ENCODE measurements at regions not wholly inside any gene's neighbourhood (a gene's known extent, or its start where the extent isn't known, plus 50 kb on each side); places are given as distances from the start of the nearest gene placed in this dataset.

DNA sequence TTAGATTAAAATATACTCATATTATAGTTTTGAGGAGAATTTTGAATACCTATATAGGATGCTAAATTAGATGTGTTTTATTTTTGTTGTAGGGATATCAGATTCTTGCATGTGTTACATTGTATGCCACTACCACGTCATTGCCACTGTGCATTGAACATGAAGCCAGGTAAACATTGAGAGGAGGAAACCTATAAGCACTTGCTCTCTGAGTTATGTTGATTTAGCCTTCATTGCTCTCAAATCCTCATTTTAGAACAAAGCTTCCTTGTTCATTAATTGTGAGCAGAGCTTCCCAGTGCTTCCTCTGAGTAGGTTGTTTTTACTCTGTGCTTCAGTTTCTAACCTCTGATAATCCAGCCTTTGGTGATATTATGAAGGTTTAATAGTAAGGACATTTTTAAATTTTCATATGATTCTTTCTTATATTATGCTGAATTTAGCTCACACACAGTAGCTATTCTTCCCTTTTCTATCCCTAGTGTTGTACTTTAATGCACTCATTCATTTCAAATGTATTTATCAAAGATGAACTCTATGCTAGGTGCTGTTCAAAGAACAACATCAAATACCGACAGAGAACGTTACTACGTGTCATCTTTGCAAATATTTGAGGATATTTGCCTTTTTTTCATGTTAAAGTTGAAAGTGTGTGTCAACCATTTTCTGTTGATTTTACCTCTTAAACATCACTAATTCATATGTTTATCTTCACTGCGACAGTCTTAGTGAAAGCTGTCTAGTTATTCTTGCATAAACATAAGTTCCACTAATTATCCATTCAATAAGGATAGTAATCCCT, 1448.0 kb upstream of the MIR17HG start:
- ATAC-seq (no peak), DNase-seq (no peak)

DNA sequence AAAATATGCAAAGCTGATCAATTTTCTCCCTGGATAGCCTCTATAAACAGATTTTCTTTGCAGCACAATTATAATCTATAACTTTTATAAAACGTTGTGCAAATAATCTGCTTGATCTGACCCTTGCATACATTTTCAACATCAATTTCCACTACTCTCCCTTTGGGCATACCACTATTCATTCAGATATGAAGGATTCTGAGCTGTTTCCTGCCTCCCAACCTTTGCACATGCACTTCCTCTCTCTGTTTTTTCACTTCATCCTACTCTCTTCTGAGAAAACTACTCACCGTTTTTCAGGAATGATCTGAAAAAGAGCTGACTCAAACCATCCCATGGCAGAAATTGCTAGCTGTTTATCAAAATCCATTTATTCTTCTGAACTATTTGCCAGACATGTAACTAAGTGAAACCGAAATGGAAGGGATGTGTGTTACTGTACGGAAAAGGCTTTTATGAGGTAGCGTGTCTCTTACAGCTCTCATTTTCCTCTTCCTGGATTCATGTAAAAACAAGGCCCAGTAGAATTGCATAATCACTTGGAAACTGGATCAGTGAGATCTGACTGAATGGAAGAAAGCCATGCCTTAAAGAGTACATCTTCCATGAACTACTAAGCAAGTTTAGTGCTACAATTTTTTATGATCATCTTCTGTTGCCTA, 1447.3 kb upstream of the MIR17HG start:
- ATAC-seq (no peak), DNase-seq (no peak)

DNA sequence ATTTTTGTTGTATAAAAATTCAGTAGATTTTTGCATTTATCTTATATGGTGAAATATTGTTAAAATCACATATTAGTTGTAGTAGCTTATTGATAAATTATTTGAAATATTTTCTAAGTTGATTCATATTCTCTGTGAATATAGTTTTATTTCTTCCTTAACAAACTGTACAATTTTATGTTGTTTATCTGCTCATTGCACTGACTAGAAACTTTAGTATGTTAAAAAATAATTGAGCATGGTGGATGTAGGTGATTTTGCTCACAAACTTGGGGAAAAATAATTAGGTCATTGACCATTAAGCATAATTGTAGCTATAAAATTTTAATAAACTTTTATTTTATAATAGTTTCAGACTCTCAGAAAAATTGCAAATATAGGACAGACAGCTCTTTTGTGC, 1445.3 kb upstream of the MIR17HG start:
- ATAC-seq (no peak), DNase-seq (no peak)

DNA sequence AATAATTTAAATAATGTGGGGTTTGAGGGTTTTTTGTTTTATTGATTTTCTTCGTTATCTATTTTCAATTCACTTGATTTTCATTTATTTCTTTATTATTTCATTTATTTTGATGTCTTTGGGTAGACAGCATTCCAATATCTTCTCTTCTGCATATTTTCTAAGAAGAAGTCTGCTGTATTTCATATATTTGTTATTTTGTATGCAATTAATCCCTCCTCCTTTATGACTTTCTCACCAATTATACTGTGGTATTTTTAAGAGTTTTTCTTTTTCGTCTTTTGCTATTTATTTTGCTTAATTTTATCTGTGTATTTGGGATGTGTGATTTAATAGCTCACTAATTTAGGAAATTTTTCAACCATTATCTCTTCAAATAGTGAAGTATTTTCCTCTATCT, 1444.4 kb upstream of the MIR17HG start:
- ATAC-seq (no peak), DNase-seq (no peak)

DNA sequence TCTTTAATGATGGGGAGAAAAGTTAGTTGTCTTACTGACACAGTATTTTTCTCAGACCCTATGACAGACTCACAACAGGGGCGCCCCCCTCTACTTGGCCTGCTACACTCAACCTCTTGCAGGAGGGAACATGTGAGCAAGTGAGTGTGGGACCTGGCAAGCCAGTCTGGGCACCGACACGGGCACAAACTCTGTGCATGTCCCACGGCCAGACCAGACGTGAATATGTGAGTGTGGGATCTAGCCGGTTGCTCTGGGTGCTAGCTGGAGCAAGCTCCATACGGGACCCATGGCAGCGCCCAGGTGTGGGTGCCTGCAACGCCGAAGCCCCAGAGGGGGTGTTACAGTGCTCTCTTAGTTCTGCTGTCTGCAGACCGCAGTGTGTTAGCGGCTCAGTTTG, 1437.3 kb upstream of the MIR17HG start:
- ATAC-seq (peak; percentile 23), DNase-seq (no peak)

DNA sequence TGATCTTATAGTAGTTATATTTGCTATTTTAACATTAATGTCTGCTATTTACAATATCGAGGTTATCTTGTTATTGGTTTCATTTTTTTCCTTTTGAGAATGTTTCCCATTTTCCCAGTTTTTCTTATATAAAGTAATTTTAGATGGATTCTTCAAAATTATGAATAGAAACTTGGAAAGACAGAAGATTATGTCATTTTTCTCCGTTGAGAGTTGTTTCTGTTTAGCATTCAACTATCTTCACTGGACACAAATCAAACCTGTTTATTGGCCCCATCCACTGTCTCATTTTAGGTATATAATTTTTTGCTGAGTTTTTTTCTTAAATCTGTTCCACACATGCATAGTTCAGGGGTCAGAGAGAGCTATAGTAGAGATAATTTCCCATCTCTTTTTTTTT, 1430.9 kb upstream of the MIR17HG start:
- ATAC-seq, result no peak
- no peak for DNase-seq

DNA sequence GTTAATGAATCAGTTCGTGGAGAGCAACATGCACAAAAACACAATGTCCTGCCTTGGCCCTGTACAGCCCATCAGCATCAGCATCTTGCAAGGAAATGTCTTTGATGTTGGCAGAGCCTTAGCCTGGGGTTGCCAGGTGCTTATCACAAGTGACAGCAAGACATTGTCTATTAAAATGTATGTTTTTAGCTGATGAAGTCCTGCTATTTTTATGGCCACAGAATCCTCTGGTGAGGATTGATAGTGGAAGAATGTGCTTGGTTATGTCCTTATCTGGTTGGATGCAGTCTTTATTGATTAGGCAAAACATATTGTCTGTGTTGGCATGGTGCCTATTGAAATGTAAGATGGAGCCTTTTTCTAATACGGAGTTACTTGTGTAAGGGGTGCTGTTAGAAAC, 1427.0 kb upstream of the MIR17HG start:
- ATAC-seq (no peak), DNase-seq (no peak)

DNA sequence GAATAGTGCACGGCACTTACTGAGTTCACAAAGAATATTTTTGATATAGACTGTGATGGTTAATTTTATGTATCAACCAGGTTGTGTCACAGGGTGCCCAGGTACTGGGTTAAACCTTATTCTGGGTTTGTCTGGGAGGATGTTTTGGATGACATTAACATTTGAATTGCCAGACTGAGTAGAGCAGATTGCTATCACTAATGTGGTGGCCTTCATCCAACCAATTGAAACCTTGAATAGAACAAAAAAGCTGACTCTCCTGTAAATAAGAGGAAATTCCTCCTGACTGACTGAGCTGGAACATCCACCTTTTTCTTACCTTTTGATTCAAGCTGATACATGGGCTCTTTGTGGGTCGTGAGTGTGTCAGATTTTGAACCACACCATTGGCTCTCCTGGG, 1424.4 kb upstream of the MIR17HG start:
- DNase-seq (no peak), ATAC-seq (no peak)

DNA sequence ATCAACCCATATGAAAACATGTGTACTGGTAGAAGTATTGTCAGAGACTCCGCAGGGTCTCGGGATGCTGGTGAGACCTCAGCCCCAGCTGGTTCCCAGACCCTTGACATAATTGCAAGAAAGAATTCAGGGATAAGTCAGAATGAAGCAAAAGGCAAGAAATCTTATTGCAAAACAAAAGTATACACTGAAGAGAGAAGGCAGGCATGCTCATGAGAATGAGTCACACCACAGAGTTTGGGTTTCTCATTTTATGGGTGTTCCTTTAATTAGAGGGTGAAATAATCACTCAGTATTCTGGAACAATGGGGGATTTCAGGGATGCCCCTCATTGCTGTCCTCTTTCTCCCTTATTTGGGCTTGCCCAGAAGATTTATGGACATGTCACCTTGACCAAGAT, 1423.8 kb upstream of the MIR17HG start:
- ATAC-seq (no peak), DNase-seq (no peak)

DNA sequence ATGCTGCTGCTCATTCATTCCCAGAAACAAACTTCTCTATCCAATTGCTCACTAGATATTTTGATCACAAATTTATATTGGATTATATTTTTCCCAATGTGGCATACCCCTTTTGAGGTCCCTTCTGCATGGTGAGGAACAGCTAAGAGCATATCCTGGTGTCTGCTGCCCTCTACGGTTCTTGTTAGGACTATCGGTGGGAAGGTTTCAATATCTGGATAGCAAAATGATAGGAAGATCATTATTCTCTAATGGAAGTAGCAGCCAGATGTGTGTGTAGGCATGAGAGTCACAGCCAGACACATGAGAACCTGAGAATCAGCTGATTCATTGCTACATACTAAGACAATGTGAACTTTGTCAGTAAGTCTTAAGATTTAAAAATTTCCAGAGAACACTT, 1422.4 kb upstream of the MIR17HG start:
- no peak for ATAC-seq
- DNase-seq, result no peak

DNA sequence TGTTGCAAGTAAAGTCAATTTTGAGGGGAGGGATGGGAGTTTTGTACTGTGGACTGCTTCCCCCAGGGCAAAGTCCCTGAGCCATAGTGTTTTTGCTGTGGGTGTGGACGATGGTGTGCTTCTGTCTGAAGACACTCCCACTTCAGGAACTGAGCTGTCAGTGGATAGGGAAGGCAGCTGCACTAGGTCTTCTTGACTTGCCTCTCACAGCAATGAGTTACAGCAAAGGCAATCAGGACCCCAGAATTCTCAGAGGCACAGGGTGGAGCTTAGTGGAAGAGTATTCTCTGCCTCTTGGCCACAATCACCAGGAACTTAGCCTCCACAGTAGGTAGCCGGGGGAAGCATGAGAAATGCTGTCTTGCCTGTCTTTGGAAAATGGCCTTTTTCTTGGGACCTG, 1416.6 kb upstream of the MIR17HG start:
- ATAC-seq, result no peak
- no peak for DNase-seq

DNA sequence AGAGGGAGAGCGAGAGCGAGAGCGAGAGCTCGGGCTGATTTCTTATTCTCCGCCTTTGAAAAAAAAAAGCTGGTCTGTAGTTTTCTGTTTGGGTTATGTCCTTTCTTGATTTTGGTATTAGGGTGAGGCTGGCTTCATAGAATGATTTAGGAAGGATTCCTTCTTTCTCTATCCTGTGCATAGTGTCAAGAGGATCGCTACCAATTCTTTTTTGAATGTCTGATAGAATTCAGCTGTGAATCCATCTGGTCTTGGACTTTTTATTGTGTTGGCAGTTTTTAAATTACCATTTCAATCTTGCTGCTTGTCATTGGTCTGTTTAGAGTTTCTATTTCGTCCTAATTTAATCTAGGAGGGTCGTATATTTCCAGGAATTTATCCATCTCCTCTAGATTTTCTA, 1414.6 kb upstream of the MIR17HG start:
- ATAC-seq (no peak), DNase-seq (no peak)

DNA sequence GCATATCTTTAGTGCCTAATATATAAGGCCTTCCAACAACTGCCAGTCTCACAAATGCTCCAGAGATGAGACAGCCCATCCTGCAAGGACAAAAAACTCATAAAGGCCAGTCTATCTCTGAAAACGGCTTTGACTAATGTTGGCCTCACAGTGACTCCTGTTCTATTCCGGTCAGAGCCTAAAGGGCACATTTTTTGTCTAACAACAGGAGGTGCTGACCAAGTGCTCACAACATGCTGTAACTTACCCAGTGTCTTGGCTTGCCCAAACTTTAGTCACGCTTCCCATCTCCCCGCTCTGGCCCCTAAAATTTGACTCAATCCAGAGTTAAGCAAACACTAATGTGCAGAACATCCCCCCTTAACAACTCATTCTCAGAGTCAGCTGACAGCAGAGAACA, 1411.2 kb upstream of the MIR17HG start:
- no peak for ATAC-seq
- DNase-seq, result no peak

DNA sequence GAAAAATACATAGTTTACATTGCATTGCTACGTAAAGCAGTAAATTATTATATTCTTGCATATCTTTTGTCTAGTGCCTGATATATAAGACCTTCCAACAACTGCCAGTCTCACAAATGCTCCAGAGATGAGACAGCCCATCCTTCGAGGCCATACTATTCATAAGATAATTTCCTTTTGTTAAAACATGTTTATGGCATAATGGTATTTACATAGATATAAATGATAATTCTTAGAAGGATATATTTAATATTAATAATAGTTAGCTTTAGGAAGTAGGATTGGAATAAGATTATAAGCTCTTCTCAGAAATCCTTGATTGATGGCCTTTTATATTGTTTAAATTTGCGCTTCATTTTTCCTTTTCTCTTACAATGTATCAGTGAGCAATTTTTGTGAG, 1410.1 kb upstream of the MIR17HG start:
- DNase-seq (no peak), ATAC-seq (no peak)

DNA sequence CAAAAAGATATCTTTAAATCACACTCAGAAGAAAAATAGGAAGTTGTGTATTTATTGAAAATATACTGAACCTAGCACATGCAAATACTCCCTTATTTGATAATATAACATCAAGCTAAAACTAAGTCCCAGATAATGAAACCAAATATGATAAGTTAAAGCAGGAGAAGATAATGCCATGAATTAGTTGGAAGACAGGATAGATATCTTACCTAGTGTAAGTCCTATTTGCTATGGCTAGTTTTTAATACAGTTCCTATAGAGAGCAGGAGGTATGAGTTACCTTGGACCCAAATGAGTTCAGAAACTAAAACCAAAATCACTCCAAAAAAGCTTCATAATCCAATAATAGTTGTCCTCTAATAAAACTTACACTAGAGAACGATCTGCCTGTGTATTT, 1407.1 kb upstream of the MIR17HG start:
- no peak for DNase-seq

DNA sequence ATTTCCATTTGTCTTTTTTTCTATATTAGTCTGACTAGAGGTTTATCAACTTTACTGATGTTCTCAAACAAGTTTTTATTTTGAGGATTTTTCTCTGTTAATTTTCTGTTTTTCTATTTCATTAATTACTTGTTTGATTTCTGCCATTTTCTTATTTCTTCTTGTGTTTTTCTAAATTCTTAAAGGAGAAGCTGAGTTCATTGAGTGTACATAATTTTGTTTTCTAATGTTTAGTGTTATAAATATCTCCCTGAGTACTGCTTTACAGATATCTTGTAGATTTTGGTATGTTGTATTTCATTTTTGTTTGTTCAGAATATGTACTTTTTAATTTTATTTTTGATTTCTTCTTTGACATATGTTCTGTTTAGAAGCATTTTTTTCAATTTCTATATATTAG, 1404.3 kb upstream of the MIR17HG start:
- no peak for DNase-seq
- ATAC-seq, result no peak

More for the DNA sequence above, 1407.1 kb upstream of the MIR17HG start:
- no peak for ATAC-seq

DNA sequence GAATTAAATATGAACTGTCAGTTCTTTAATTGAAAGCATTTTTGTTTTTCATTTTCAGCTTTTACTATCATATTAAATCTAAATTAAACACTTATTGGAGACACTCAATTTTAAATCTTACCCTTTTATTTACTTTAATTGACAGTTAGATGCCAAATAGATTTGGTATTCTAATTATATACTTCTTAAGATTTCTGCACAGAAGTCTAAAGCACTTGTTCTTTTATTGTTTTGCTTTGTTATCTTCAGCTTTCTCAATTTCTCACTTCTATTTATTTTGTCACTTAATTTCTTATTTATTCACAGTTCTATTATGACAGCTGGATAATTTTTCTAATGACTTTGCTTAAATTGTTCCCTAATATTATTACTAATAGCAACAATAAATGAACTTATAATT, 1397.3 kb upstream of the MIR17HG start:
- ATAC-seq, result no peak
- no peak for DNase-seq

DNA sequence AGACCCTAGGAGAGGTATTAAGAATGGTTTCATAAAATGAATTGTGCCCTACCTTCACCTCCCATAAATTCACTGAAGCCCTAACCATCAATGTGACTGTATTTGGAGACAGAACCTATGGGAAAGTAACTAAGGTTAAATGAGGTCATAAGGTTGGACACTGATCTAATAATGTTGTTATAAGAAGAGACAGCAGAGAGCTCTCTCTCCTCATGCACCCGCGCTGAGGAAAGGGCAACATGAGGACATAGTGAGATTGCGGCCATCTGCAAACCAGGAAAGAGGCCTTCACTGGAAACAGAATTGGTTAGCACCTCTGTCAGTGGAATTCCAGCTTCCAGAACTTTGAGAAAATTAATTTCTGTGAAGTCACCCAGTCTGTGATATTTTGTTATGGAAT, 1396.1 kb upstream of the MIR17HG start:
- ATAC-seq, result no peak
- no peak for DNase-seq

DNA sequence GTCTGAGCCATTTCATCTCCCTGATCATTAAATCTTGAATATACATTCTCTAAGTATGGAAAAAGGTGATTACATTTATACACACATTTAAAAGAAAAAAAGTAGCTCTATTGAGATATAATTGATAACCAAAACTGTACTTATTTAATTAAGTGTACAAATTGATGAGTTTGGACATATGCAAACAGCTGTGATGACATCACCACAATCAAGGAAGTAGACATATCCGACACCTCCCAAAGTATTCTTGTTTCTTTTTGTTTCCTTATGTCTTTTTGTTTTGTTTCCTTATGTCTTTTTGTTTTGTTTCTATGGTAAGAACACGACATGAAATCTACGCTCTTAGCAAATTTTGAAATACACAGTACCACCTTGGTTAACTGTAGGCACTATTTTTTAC, 1393.9 kb upstream of the MIR17HG start:
- no peak for ATAC-seq

DNA sequence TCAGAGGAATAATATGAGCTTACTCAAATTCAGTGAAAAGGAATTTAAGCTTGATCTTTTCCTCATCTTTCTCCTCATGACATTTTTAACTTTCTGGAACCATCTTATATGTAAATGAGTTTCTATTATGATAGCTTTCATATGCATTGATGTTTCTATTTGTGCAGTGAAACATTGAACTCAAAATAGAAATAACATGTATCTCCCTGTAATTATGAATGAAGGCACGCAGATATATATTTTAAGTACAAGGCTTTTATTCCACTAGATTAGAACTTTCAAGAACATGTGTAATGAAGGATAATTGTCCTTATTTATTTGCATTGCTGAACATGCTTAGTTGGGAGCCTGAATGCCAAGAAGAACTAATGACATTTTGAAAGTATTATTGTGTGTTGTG, 1391.7 kb upstream of the MIR17HG start:
- DNase-seq (no peak), ATAC-seq (no peak)

More for the DNA sequence above, 1393.9 kb upstream of the MIR17HG start:
- no peak for DNase-seq

DNA sequence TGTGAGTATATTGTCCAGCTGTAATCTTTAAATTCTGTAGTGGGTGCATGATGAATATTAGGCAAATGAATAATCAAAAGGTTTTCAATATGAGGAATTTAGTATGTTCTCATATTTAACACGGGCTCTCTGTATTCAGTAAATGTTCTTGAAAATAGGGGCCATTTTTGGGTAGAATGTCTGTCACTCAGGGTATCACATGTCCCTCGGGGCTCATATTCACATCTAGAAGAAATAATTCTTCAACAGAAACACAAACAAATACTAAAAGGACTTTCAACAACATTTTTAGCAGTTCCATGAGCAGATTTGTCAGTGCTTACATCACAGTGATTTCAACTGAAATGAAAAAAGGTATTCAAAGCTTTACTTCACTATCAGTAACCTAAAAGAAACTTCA, 1388.4 kb upstream of the MIR17HG start:
- ATAC-seq (no peak), DNase-seq (no peak)

DNA sequence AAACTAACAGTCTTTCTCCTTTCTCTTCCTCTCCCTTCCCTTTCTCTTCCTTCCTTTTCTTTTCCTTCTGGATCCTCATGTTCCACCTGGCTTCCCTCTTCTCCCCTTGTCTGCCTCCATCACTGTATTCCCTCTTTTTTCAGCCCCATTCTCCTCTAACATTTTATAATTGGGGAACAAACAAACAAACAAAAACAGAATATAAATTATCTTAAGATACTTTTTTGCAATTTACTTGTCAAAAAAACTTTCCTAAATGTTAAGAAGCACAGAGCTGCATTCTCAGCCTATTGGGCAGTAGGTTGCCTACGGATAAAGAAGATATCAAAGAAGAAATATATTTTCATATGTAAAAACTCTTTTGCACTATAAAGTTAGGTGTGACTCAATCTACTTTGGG, 1382.2 kb upstream of the MIR17HG start:
- DNase-seq (no peak), ATAC-seq (no peak)

DNA sequence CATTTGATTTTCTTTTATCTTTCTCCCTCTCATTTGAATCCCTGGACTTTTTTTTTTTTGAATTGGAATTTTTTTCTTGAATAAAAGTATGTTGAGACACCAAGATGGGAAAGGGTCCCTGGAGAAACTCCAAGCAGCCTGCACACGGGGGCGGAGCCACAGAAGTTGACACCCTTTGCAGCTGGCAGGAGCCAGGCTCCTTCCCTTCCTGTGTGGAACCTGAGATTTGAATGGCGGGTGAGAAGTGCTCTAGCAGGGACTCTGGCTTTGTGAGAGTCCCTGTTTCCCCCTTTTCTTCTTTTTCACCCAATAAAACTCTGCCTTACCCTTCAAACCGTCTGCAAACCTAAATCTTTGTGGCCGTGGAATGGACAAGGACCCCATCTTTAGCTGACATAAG, 1381.0 kb upstream of the MIR17HG start:
- no peak for DNase-seq
- no peak for ATAC-seq

DNA sequence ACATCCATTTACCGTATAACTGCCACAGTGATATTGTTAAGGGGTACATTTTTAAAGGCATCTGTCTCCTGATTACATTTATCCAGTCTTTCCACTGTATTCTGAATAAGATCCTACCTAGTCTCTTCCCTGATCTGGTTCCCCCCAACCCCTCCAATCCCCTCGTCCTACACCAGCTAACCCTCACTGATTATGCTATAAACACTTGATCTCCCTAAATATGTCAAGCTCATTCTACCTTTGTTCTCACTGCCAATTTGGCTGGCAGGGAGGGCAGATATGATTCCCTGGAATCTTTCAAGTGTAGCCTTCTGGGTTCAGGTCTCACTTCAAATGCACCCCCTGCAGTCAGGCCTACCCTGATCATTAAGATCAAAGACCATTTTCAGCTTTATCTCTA, 1379.8 kb upstream of the MIR17HG start:
- DNase-seq, result no peak
- no peak for ATAC-seq

All from stimulated activated naive CD8-positive, alpha-beta T cell treated with anti-CD3 and anti-CD28 coated beads, Interleukin-15, Interleukin-2, amounts not matched to agents 100 U/mL and 50 U/mL, for 24 hours (primary cell).